IMR-90 (cell line): ENCODE measurements at regions not wholly inside any gene's neighbourhood (a gene's known extent, or its start where the extent isn't known, plus 50 kb on each side); places are given as distances from the start of the nearest gene placed in this dataset.

ENCODE experiments used
- ATAC-seq: fragments of 200-7000 bp; cut with Tn5 transposase; 2 replicates; pipeline ENCODE4 v1.9.1; 2020; ENCODE audit warnings: low read depth, mild to moderate bottlenecking, moderate library complexity
- BruUV-seq: library from RNA; stranded (reverse); fragments of 400-500 nt; replicated peaks from 2 replicates; lab custom pipeline; 2021; lab: Mats Ljungman, UMichigan
- CTCF ChIA-PET: fragments of 300-600 bp; formaldehyde crosslinking; extraction: SDS; loops from one replicate; lab custom pipeline; 2021; ENCODE audit warnings: antibody characterized with exemption; lab: Yijun Ruan, JAX
- POLR2A ChIA-PET: fragments of 300-600 bp; sonication (Branson Sonifier 250); formaldehyde crosslinking; loops from one replicate; lab custom pipeline; 2022; ENCODE audit warnings: antibody characterized with exemption; ENCODE audit not compliant: unreplicated experiment; lab: Charles Lee
- DNase-seq: peaks from one replicate; pipeline ENCODE4 v3.0.0; 2013
- H2AFZ ChIP-seq: replicated peaks from 2 replicates; pipeline ENCODE3; 2013; ENCODE audit warnings: low read length, mild to moderate bottlenecking; ENCODE audit not compliant: poor library complexity
- H2AK5ac ChIP-seq: 2 replicates; pipeline ENCODE4 v1.6.1; 2013; ENCODE audit warnings: low read depth, low read length, inconsistent platforms
- H2AK9ac ChIP-seq: replicated peaks from 2 replicates; pipeline ENCODE3; 2013; ENCODE audit warnings: mild to moderate bottlenecking, low read depth, low read length, moderate library complexity; ENCODE audit not compliant: poor library complexity
- H2BK120ac ChIP-seq: 2 replicates; pipeline ENCODE4 v1.6.1; 2013; ENCODE audit warnings: low read depth, low read length, inconsistent platforms
- H2BK15ac ChIP-seq: 3 replicates; pipeline ENCODE4 v1.6.1; 2013; ENCODE audit warnings: low read depth, low read length, inconsistent platforms
- H2BK20ac ChIP-seq: 2 replicates; pipeline ENCODE4 v1.6.1; 2013; ENCODE audit warnings: low read depth, mild to moderate bottlenecking, inconsistent platforms, low read length, moderate library complexity
- H2BK5ac ChIP-seq: 2 replicates; pipeline ENCODE4 v1.6.1; 2013; ENCODE audit warnings: mild to moderate bottlenecking, low read depth, low read length, inconsistent platforms; ENCODE audit not compliant: poor library complexity, severe bottlenecking
- H3K14ac ChIP-seq: replicated peaks from 2 replicates; pipeline ENCODE4 v1.6.1; 2013; ENCODE audit warnings: low read depth, low read length, inconsistent platforms
- H3K18ac ChIP-seq: 2 replicates; pipeline ENCODE4 v1.6.1; 2013; ENCODE audit warnings: low read depth, low read length, control low read depth
- H3K23ac ChIP-seq: 2 replicates; pipeline ENCODE4 v1.6.1; 2013; ENCODE audit warnings: low read depth, low read length, inconsistent platforms
- H3K27ac ChIP-seq: 2 replicates; pipeline ENCODE4 v1.5.1; 2013; ENCODE audit warnings: mild to moderate bottlenecking, control low read depth, low read length; ENCODE audit not compliant: insufficient read depth
- H3K27me3 ChIP-seq: 2 replicates; pipeline ENCODE4 v1.6.1; 2013; ENCODE audit warnings: low read length; ENCODE audit not compliant: control insufficient read depth, insufficient read depth
- H3K36me3 ChIP-seq: 2 replicates; pipeline ENCODE4 v1.6.1; 2013; ENCODE audit warnings: low read length, mixed read lengths; ENCODE audit not compliant: control insufficient read depth, insufficient read depth
- H3K4ac ChIP-seq: 2 replicates; pipeline ENCODE4 v1.6.1; 2013; ENCODE audit warnings: low read depth, low read length, inconsistent platforms
- H3K4me1 ChIP-seq: 2 replicates; pipeline ENCODE4 v1.6.1; 2013; ENCODE audit warnings: low read length, mixed read lengths; ENCODE audit not compliant: control insufficient read depth, insufficient read depth
- H3K4me2 ChIP-seq: 2 replicates; pipeline ENCODE4 v1.6.1; 2013; ENCODE audit warnings: low read depth, mild to moderate bottlenecking, control low read depth, low read length, moderate library complexity
- H3K4me3 ChIP-seq: 2 replicates; pipeline ENCODE4 v1.5.1; 2013; ENCODE audit warnings: low read depth, mild to moderate bottlenecking, control low read depth, low read length, moderate library complexity; ENCODE audit not compliant: insufficient read depth
- H3K56ac ChIP-seq: 2 replicates; pipeline ENCODE4 v1.6.1; 2013; ENCODE audit warnings: low read length, inconsistent platforms; ENCODE audit not compliant: insufficient read depth; ENCODE audit errors: extremely low read depth
- H3K79me1 ChIP-seq, 2 experiments: 2 replicates each; pipeline ENCODE4 v1.6.1; 2013; ENCODE audit warnings: low read length in 2 of 2, inconsistent platforms in 1 of 2, low read depth in 1 of 2
- H3K9ac ChIP-seq: 2 replicates; pipeline ENCODE4 v1.6.1; 2013; ENCODE audit warnings: low read depth, low read length, control low read depth
- H3K9me1 ChIP-seq: 2 replicates; pipeline ENCODE4 v1.6.1; 2013; ENCODE audit warnings: low read length, inconsistent platforms; ENCODE audit not compliant: insufficient read depth
- H3K9me3 ChIP-seq: 2 replicates; pipeline ENCODE4 v1.6.1; 2013; ENCODE audit warnings: low read length; ENCODE audit not compliant: control insufficient read depth, insufficient read depth
- H4K20me1 ChIP-seq: 2 replicates; pipeline ENCODE4 v1.6.1; 2013; ENCODE audit warnings: low read length, inconsistent platforms; ENCODE audit not compliant: insufficient read depth
- H4K5ac ChIP-seq: 2 replicates; pipeline ENCODE4 v1.6.1; 2013; ENCODE audit warnings: mild to moderate bottlenecking, low read depth, low read length, control low read depth
- H4K8ac ChIP-seq, 2 experiments: 2 replicates each; pipeline ENCODE4 v1.6.1; 2013; ENCODE audit warnings: low read depth in 2 of 2, low read length in 2 of 2, control low read depth in 1 of 2, inconsistent platforms in 1 of 2
- H4K91ac ChIP-seq: 2 replicates; pipeline ENCODE4 v1.6.1; 2013; ENCODE audit warnings: low read depth, low read length, inconsistent platforms; ENCODE audit not compliant: insufficient read depth
- BHLHE40 ChIP-seq: fragments of 150-350 bp; IDR thresholded peaks from 2 replicates; pipeline ENCODE4 v1.6.1; 2016; ENCODE audit warnings: mild to moderate bottlenecking, low read depth, low read length
- CEBPB ChIP-seq: IDR thresholded peaks from 2 replicates; pipeline ENCODE4 v1.6.1; 2012; ENCODE audit warnings: low read depth, low read length, improper control_type of control experiment
- CHD1 ChIP-seq: IDR thresholded peaks from 2 replicates; pipeline ENCODE4 v1.6.1; 2012; ENCODE audit warnings: low read depth, low read length, improper control_type of control experiment
- CTCF ChIP-seq: conservative IDR thresholded peaks from 2 replicates; pipeline ENCODE4 v1.5.1; 2012; ENCODE audit warnings: mild to moderate bottlenecking, low read depth, low read length, improper control_type of control experiment
- ELK1 ChIP-seq: fragments of 150-350 bp; IDR thresholded peaks from 2 replicates; pipeline ENCODE4 v1.6.1; 2016; ENCODE audit warnings: low read depth, mild to moderate bottlenecking, low read length, moderate library complexity, borderline replicate concordance
- FOS ChIP-seq: fragments of 150-350 bp; IDR thresholded peaks from 2 replicates; pipeline ENCODE4 v1.6.1; 2016; ENCODE audit warnings: low read depth, low read length
- MAFK ChIP-seq: IDR thresholded peaks from 2 replicates; pipeline ENCODE4 v1.6.1; 2012; ENCODE audit warnings: low read depth, low read length, improper control_type of control experiment
- MAZ ChIP-seq: IDR thresholded peaks from 2 replicates; pipeline ENCODE4 v1.6.1; 2012; ENCODE audit warnings: low read depth, mild to moderate bottlenecking, low read length, improper control_type of control experiment, moderate library complexity, borderline replicate concordance
- MXI1 ChIP-seq: IDR thresholded peaks from 2 replicates; pipeline ENCODE4 v1.6.1; 2012; ENCODE audit warnings: low read depth, mild to moderate bottlenecking, low read length, moderate library complexity, borderline replicate concordance
- NFE2L2 ChIP-seq: fragments of 150-350 bp; IDR thresholded peaks from 2 replicates; pipeline ENCODE4 v1.6.1; 2016; ENCODE audit warnings: low read depth, mild to moderate bottlenecking, low read length
- POLR2A ChIP-seq: IDR thresholded peaks from 2 replicates; pipeline ENCODE4 v1.6.1; 2012; ENCODE audit warnings: mild to moderate bottlenecking, low read depth, low read length
- RAD21 ChIP-seq: IDR thresholded peaks from 2 replicates; pipeline ENCODE4 v1.6.1; 2012; ENCODE audit warnings: low read length, improper control_type of control experiment
- RCOR1 ChIP-seq: IDR thresholded peaks from 2 replicates; pipeline ENCODE4 v1.6.1; 2012; ENCODE audit warnings: mild to moderate bottlenecking, low read length, improper control_type of control experiment; ENCODE audit not compliant: insufficient replicate concordance
- RFX5 ChIP-seq: IDR thresholded peaks from 2 replicates; pipeline ENCODE4 v1.8.0; 2012; ENCODE audit warnings: low read depth, mild to moderate bottlenecking, low read length, moderate library complexity
- SMC3 ChIP-seq: fragments of 150-350 bp; IDR thresholded peaks from 2 replicates; pipeline ENCODE4 v1.6.1; 2016; ENCODE audit warnings: low read depth, mild to moderate bottlenecking, antibody characterized with exemption, low read length, moderate library complexity
- USF2 ChIP-seq: fragments of 150-350 bp; IDR thresholded peaks from 2 replicates; pipeline ENCODE4 v1.6.1; 2017; ENCODE audit warnings: mild to moderate bottlenecking, antibody characterized with exemption, low read length, low read depth
- WGBS, 2 experiments: methylation state at CpG; one replicate each; pipeline versions ENCODE4 v1.1.5 to v1.1.7; 2013; ENCODE audit warnings: missing lambda C conversion rate in 2 of 2; ENCODE audit not compliant: insufficient read length in 1 of 2; ENCODE audit errors: extremely low coverage in 2 of 2; 5-methylcytosine and 5-hydroxymethylcytosine counted together
- dilution Hi-C: fragments of 300-500 bp; cut with HindIII; formaldehyde crosslinking; loops from one replicate; pipeline ENCODE4 v1.14.3; 2018; ENCODE audit warnings: low sequenced_read_pairs; ENCODE audit not compliant: unreplicated experiment
- in situ Hi-C: fragments of 300-500 bp; cut with MboI; formaldehyde crosslinking; loops from 3 replicates; pipeline ENCODE4 v1.14.3; 2019; ENCODE audit warnings: low sequenced_read_pairs, inconsistent platforms, mixed read lengths
- intact Hi-C: fragments of 100-400 bp; cut with micrococcal nuclease; formaldehyde crosslinking; loops from 2 replicates; pipeline ENCODE4 v1.10.0; 2022

- in situ Hi-C loops = no loop called here
Observed at GRCh38 chr17:14539801-14540200, 238.9 kb downstream of the HS3ST3B1 start.

More at GRCh38 chr17:14539801-14540200, 238.9 kb downstream of the HS3ST3B1 start:
- TF ChIP-seq CEBPB (no peak), RAD21 (no peak), RCOR1 (no peak), MAFK (no peak), BHLHE40 (no peak), FOS (no peak), NFE2L2 (no peak), MXI1 (no peak), CTCF (no peak), SMC3 (no peak), MAZ (no peak), USF2 (no peak), CHD1 (no peak), RFX5 (no peak), POLR2A (no peak), ELK1 (no peak)
- Histone ChIP-seq H2BK5ac (no peak overlapping the region), H3K14ac (no peak overlapping the region), H3K9me1 (no peaks in the 10 kb centered on the region), H3K4me1 (no peaks in the 10 kb centered on the region), H2AK5ac (no peak overlapping the region), H4K5ac (no peak overlapping the region), H3K79me1 (no peaks in the 10 kb centered on the region), H2BK20ac (no peak overlapping the region), H2BK15ac (no peak overlapping the region), H3K4me2 (no peak overlapping the region), H3K23ac (no peak overlapping the region), H2BK120ac (no peak overlapping the region), H3K4me3 (no peak overlapping the region), H3K18ac (no peak overlapping the region), H4K20me1 (no peaks in the 10 kb centered on the region), H2AK9ac (no peak overlapping the region), H3K36me3 (no peaks in the 10 kb centered on the region), H3K27me3 (no peaks in the 10 kb centered on the region; the same call in 1 of the 2 replicates), H4K91ac (no peak overlapping the region), H3K9me3 (no peaks in the 10 kb centered on the region; the same call in 1 of the 2 replicates), H4K8ac (no peak overlapping the region), H2AFZ (no peak overlapping the region), H3K27ac (no peak overlapping the region), H3K56ac (no peak overlapping the region), H3K9ac (no peak overlapping the region), H3K4ac (no peak overlapping the region)
- intact Hi-C loops = no loop called here
- CTCF ChIA-PET = no interaction called here
- WGBS, 2 experiments = no CpG with 5 or more reads among the region's 6 CpGs
- POLR2A ChIA-PET = no interaction called here
- dilution Hi-C loops = no loop called here
- ATAC-seq = no peak
- no TSS peak for BruUV-seq
- DNase-seq = no peak
